GM12878 (cell line): ENCODE measurements at regions not wholly inside any gene's neighbourhood (a gene's known extent, or its start where the extent isn't known, plus 50 kb on each side); places are given as distances from the start of the nearest gene placed in this dataset.

Source experiments
- ATAC-seq: fragments of 200-7000 bp; cut with Tn5 transposase; 3 replicates; pipeline ENCODE4 v1.9.1; 2020; ENCODE audit warnings: mild to moderate bottlenecking, moderate library complexity
- BruUV-seq: library from RNA; stranded (reverse); fragments of 400-500 nt; replicated peaks from 2 replicates; lab custom pipeline; 2021; lab: Mats Ljungman, UMichigan
- CTCF ChIA-PET: fragments of 300-600 bp; sonication (Branson Sonifier 250); formaldehyde crosslinking; extraction: SDS; loops from one replicate; lab custom pipeline; 2021; ENCODE audit warnings: inconsistent platforms; lab: Yijun Ruan, JAX
- POLR2A ChIA-PET: fragments of 350-600 bp; formaldehyde crosslinking; extraction: SDS; loops from one replicate; lab custom pipeline; 2021; ENCODE audit warnings: inconsistent platforms; lab: Charles Lee
- RAD21 ChIA-PET: fragments of 300-600 bp; sonication (Branson Sonifier 250); formaldehyde crosslinking; loops from one replicate; lab custom pipeline; 2023; ENCODE audit warnings: antibody characterized with exemption; ENCODE audit not compliant: unreplicated experiment; lab: Charles Lee
- SMC1A ChIA-PET: fragments of 300-600 bp; sonication (Branson Sonifier 250); formaldehyde crosslinking; loops from one replicate; lab custom pipeline; 2023; ENCODE audit not compliant: unreplicated experiment, uncharacterized antibody; lab: Charles Lee
- DNase-seq: peaks from one replicate; pipeline ENCODE4 v3.0.0-alpha.2; 2011; ENCODE audit warnings: low read depth, low spot score
- FAIRE-seq: peaks from 3 replicates; lab custom pipeline; 2011; peaks lifted over from hg19 to GRCh38; lab: Jason Lieb, UNC
- H2AFZ ChIP-seq: 2 replicates; pipeline ENCODE4 v1.6.0; 2011; ENCODE audit warnings: low read depth, low read length, control low read depth; ENCODE audit not compliant: control insufficient read depth
- H3K27ac ChIP-seq: 2 replicates; pipeline ENCODE4 v1.5.1; 2011; ENCODE audit warnings: control low read depth; ENCODE audit not compliant: control insufficient read depth, insufficient read depth
- H3K27me3 ChIP-seq, 2 experiments: replicated peaks in 1 of 2; 2 replicates each; pipeline versions ENCODE4 v1.6.0 to v1.6.1; 2011; ENCODE audit warnings: low read length in 1 of 2; ENCODE audit not compliant: control insufficient read depth in 2 of 2, insufficient read depth in 2 of 2
- H3K36me3 ChIP-seq, 2 experiments: 2 replicates each; pipeline ENCODE4 v1.5.1; 2011; ENCODE audit warnings: low read length in 1 of 2; ENCODE audit not compliant: control insufficient read depth in 2 of 2, insufficient read depth in 2 of 2
- H3K4me1 ChIP-seq: 2 replicates; pipeline ENCODE4 v1.6.1; 2011; ENCODE audit warnings: mild to moderate bottlenecking, low read length, moderate library complexity, mixed read lengths; ENCODE audit not compliant: control insufficient read depth, insufficient read depth
- H3K4me2 ChIP-seq: 2 replicates; pipeline ENCODE4 v1.6.0; 2011; ENCODE audit warnings: control low read depth; ENCODE audit not compliant: control insufficient read depth, insufficient read depth
- H3K4me3 ChIP-seq: fragments of 200-600 bp; sonication (generic); 2 replicates; pipeline ENCODE4 v1.5.1; 2016
- H3K79me2 ChIP-seq: 2 replicates; pipeline ENCODE4 v1.6.0; 2011; ENCODE audit warnings: low read length; ENCODE audit not compliant: control insufficient read depth, insufficient read depth
- H3K9ac ChIP-seq: 2 replicates; pipeline ENCODE4 v1.8.0; 2011; ENCODE audit warnings: low read length, control low read depth, mixed read lengths; ENCODE audit not compliant: control insufficient read depth, insufficient read depth
- H3K9me3 ChIP-seq: replicated peaks from 3 replicates; pipeline ENCODE4 v1.5.1; 2011; ENCODE audit warnings: mild to moderate bottlenecking, low read length; ENCODE audit not compliant: control insufficient read depth, insufficient read depth
- H4K20me1 ChIP-seq: 2 replicates; pipeline ENCODE4 v1.6.0; 2011; ENCODE audit not compliant: control insufficient read depth, insufficient read depth
- BRCA1 ChIP-seq: IDR thresholded peaks from 2 replicates; pipeline ENCODE4 v1.6.1; 2011; ENCODE audit warnings: low read depth, low read length, improper control_type of control experiment
- CHD2 ChIP-seq: IDR thresholded peaks from 2 replicates; pipeline ENCODE4 v1.6.1; 2011; ENCODE audit warnings: low read depth, low read length, improper control_type of control experiment, borderline replicate concordance
- CREB1 ChIP-seq: IDR thresholded peaks from 2 replicates; pipeline ENCODE4 v1.6.1; 2012; ENCODE audit warnings: low read depth, mild to moderate bottlenecking, inconsistent platforms
- EED ChIP-seq: sonication (generic); IDR thresholded peaks from 2 replicates; pipeline ENCODE4 v1.6.1; 2016; ENCODE audit warnings: antibody characterized with exemption, low read depth
- JUND ChIP-seq: IDR thresholded peaks from 2 replicates; pipeline ENCODE4 v1.6.1; 2012; ENCODE audit warnings: low read depth, mild to moderate bottlenecking, low read length, improper control_type of control experiment, moderate library complexity
- NFIC ChIP-seq: IDR thresholded peaks from 2 replicates; pipeline ENCODE4 v1.6.1; 2012; ENCODE audit warnings: low read depth, mild to moderate bottlenecking, inconsistent platforms, low read length, moderate library complexity
- PAX5 ChIP-seq: IDR thresholded peaks from 2 replicates; pipeline ENCODE4 v1.6.1; 2011; ENCODE audit warnings: low read depth, low read length, borderline replicate concordance
- RAD51 ChIP-seq: fragments of 450-650 bp; IDR thresholded peaks from 2 replicates; pipeline ENCODE4 v1.6.1; 2016; ENCODE audit warnings: moderate library complexity, mild to moderate bottlenecking, inconsistent platforms
- RFX5 ChIP-seq: IDR thresholded peaks from 2 replicates; pipeline ENCODE4 v1.6.1; 2011; ENCODE audit warnings: low read depth, low read length, improper control_type of control experiment
- SIN3A ChIP-seq: IDR thresholded peaks from 2 replicates; pipeline ENCODE4 v1.6.1; 2012; ENCODE audit warnings: low read depth, low read length, improper control_type of control experiment
- SMAD1 ChIP-seq: fragments of 450-650 bp; IDR thresholded peaks from 2 replicates; pipeline ENCODE4 v1.6.1; 2018; ENCODE audit warnings: mild to moderate bottlenecking, low read depth; ENCODE audit not compliant: partially characterized antibody
- SMAD5 ChIP-seq: IDR thresholded peaks from 2 replicates; pipeline ENCODE4 v1.6.1; 2016; ENCODE audit warnings: antibody characterized with exemption, low read depth
- SREBF2 ChIP-seq: IDR thresholded peaks from 2 replicates; pipeline ENCODE4 v1.6.1; 2012; ENCODE audit warnings: mild to moderate bottlenecking, low read length
- SUZ12 ChIP-seq: fragments of 200-600 bp; sonication (generic); IDR thresholded peaks from one replicate; pipeline ENCODE4 v1.6.1; 2018; ENCODE audit warnings: antibody characterized with exemption, mild to moderate bottlenecking; ENCODE audit not compliant: unreplicated experiment
- ZZZ3 ChIP-seq: IDR thresholded peaks from 2 replicates; pipeline ENCODE4 v1.6.1; 2011; ENCODE audit warnings: low read depth; ENCODE audit not compliant: control insufficient read depth, insufficient read length
- in situ Hi-C: fragments of 300-500 bp; cut with MboI; formaldehyde crosslinking; loops from 9 replicates; pipeline ENCODE4 v1.14.3; 2018; ENCODE audit warnings: mixed read lengths
- intact Hi-C: fragments of 100-400 bp; cut with micrococcal nuclease; formaldehyde crosslinking; loops from one replicate; pipeline ENCODE4 v1.14.2; 2022; ENCODE audit not compliant: unreplicated experiment
- TF ChIP-seq, protein P1 (sequence below): fragments of 450-650 bp; IDR thresholded peaks from 2 replicates; pipeline ENCODE4 v1.6.1; 2017; ENCODE audit warnings: mild to moderate bottlenecking, moderate library complexity
- TF ChIP-seq, protein P2 (sequence below): fragments of 450-650 bp; formaldehyde crosslinking; IDR thresholded peaks from 2 replicates; pipeline ENCODE4 v1.5.0; 2022; ENCODE audit warnings: mild to moderate bottlenecking, missing genetic modification characterization
- TF ChIP-seq, protein P3 (sequence below): IDR thresholded peaks from 2 replicates; pipeline ENCODE4 v1.6.1; 2011; ENCODE audit warnings: borderline replicate concordance, low read depth, mild to moderate bottlenecking, moderate library complexity, mixed read lengths, low read length; ENCODE audit not compliant: insufficient read depth; ENCODE audit errors: extremely low read length

DNA sequence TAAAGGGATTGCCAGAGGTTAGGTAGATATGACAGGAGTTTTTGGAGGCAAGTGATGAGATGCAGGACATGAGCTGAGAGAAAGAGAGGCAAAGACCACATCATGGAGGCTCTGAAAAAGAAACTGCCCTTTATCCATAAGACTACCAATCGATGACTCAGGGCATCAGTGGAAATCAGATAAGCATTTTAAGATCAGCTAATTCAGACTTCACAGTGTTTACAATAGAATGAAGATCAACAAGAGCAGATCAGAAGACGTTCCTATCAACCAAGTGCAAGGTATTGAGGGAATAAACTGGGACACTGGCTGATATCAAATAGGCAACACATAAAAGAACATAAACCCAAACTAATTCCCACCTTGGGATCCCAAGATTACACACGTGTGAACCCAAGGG is 227.2 kb downstream of the SLCO4C1 start (continued):
- TF ChIP-seq SIN3A (no peak), NFIC (no peak)

DNA sequence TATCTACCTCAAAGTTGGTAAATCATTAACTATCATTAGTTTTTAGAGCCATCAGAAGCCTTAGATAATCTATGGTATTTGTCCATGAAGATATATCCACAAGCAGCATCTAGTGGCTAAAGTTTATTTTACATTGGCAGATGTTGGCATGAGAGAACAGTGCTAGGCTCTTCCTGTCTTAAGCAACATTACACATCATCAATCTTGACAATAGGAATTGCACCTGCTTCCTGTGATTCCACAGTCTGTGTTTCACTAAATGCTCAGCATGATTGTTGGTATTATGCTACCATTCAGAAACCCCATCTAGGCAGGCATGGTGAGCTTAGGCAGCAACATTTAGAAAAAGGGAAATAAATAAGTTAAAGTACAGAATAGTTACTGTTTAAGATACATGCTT is 246.6 kb downstream of the SLCO4C1 start:
- Histone ChIP-seq H3K27me3 (no peaks in the 10 kb centered on the region), H3K4me2 (no peak overlapping the region), H3K79me2 (no peaks in the 10 kb centered on the region), H4K20me1 (no peaks in the 10 kb centered on the region), H3K4me1 (no peaks in the 10 kb centered on the region), H3K9ac (no peak overlapping the region), H3K4me3 (no peak overlapping the region), H3K9me3 (no peaks in the 10 kb centered on the region), H3K36me3 (no peaks in the 10 kb centered on the region), H2AFZ (no peak overlapping the region), H3K27ac (no peak overlapping the region)
- no peak for DNase-seq
- RAD21 ChIA-PET, result no interaction called here
- in situ Hi-C loops (no loop called here), intact Hi-C loops (no loop called here)
- no TSS peak for BruUV-seq
- no peak for FAIRE-seq
- POLR2A ChIA-PET, result no interaction called here
- CTCF ChIA-PET, result no interaction called here
- SMC1A ChIA-PET, result no interaction called here
- no peak for ATAC-seq
- TF ChIP-seq, protein P1, sequence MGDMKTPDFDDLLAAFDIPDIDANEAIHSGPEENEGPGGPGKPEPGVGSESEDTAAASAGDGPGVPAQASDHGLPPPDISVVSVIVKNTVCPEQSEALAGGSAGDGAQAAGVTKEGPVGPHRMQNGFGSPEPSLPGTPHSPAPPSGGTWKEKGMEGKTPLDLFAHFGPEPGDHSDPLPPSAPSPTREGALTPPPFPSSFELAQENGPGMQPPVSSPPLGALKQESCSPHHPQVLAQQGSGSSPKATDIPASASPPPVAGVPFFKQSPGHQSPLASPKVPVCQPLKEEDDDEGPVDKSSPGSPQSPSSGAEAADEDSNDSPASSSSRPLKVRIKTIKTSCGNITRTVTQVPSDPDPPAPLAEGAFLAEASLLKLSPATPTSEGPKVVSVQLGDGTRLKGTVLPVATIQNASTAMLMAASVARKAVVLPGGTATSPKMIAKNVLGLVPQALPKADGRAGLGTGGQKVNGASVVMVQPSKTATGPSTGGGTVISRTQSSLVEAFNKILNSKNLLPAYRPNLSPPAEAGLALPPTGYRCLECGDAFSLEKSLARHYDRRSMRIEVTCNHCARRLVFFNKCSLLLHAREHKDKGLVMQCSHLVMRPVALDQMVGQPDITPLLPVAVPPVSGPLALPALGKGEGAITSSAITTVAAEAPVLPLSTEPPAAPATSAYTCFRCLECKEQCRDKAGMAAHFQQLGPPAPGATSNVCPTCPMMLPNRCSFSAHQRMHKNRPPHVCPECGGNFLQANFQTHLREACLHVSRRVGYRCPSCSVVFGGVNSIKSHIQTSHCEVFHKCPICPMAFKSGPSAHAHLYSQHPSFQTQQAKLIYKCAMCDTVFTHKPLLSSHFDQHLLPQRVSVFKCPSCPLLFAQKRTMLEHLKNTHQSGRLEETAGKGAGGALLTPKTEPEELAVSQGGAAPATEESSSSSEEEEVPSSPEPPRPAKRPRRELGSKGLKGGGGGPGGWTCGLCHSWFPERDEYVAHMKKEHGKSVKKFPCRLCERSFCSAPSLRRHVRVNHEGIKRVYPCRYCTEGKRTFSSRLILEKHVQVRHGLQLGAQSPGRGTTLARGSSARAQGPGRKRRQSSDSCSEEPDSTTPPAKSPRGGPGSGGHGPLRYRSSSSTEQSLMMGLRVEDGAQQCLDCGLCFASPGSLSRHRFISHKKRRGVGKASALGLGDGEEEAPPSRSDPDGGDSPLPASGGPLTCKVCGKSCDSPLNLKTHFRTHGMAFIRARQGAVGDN, result no peak
- TF ChIP-seq SMAD1 (no peak), CREB1 (no peak), SUZ12 (no peak), ZZZ3 (no peak), EED (no peak), BRCA1 (no peak), CHD2 (no peak), JUND (no peak), RFX5 (no peak), RAD51 (no peak), PAX5 (no peak), SMAD5 (no peak), SREBF2 (no peak)
- TF ChIP-seq, protein P2, sequence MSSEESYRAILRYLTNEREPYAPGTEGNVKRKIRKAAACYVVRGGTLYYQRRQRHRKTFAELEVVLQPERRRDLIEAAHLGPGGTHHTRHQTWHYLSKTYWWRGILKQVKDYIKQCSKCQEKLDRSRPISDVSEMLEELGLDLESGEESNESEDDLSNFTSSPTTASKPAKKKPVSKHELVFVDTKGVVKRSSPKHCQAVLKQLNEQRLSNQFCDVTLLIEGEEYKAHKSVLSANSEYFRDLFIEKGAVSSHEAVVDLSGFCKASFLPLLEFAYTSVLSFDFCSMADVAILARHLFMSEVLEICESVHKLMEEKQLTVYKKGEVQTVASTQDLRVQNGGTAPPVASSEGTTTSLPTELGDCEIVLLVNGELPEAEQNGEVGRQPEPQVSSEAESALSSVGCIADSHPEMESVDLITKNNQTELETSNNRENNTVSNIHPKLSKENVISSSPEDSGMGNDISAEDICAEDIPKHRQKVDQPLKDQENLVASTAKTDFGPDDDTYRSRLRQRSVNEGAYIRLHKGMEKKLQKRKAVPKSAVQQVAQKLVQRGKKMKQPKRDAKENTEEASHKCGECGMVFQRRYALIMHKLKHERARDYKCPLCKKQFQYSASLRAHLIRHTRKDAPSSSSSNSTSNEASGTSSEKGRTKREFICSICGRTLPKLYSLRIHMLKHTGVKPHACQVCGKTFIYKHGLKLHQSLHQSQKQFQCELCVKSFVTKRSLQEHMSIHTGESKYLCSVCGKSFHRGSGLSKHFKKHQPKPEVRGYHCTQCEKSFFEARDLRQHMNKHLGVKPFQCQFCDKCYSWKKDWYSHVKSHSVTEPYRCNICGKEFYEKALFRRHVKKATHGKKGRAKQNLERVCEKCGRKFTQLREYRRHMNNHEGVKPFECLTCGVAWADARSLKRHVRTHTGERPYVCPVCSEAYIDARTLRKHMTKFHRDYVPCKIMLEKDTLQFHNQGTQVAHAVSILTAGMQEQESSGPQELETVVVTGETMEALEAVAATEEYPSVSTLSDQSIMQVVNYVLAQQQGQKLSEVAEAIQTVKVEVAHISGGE, result no peak
- TF ChIP-seq, protein P3, sequence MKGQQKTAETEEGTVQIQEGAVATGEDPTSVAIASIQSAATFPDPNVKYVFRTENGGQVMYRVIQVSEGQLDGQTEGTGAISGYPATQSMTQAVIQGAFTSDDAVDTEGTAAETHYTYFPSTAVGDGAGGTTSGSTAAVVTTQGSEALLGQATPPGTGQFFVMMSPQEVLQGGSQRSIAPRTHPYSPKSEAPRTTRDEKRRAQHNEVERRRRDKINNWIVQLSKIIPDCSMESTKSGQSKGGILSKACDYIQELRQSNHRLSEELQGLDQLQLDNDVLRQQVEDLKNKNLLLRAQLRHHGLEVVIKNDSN, result no peak
